Loucy (cell line): ENCODE measurements at regions not wholly inside any gene's neighbourhood (a gene's known extent, or its start where the extent isn't known, plus 50 kb on each side); places are given as distances from the start of the nearest gene placed in this dataset.
"Not testable (repeated sequence)": the region's sequence is repeated elsewhere in the genome, so short reads cannot be mapped to it uniquely, and the experiment has no call there.

Source experiments
- CTCF ChIP-seq: fragments of 200-600 bp; sonication (generic); conservative IDR thresholded peaks from 2 replicates; pipeline ENCODE4 v1.5.1; 2014; ENCODE audit warnings: mild to moderate bottlenecking, antibody characterized with exemption, low read length
- EZH2phosphoT487 ChIP-seq: fragments of 200-600 bp; IDR thresholded peaks from 2 replicates; pipeline ENCODE4 v1.6.1; 2018; ENCODE audit warnings: antibody characterized with exemption, mild to moderate bottlenecking, moderate library complexity, borderline replicate concordance

DNA sequence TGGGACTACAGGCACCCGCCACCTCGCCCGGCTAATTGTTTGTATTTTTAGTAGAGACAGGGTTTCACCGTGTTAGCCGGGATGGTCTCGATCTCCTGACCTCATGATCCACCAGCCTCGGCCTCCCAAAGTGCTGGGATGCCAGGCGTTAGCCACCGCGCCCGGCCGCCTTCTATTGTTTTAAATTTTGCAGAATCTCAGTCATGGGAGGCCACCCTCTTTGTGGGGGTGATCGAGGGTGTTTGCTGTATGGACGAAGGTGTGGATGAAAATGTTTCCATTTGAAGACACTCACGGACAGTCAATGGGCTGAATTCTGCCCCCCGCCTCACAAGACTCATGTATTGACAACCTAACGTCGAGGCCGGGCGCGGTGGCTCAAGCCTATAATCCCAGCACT lies 73.0 kb upstream of the SHOX start:
- TF ChIP-seq CTCF, EZH2phosphoT487: not testable (repeated sequence)
